Bronchial epithelial cell (primary cell): ENCODE measurements at regions not wholly inside any gene's neighbourhood (a gene's known extent, or its start where the extent isn't known, plus 50 kb on each side); places are given as distances from the start of the nearest gene placed in this dataset.

Experiments
- DNase-seq: peaks from one replicate; pipeline ENCODE4 v3.0.0-alpha.2; 2010; ENCODE audit warnings: low read depth
- FAIRE-seq: peaks from 2 replicates; lab custom pipeline; 2011; peaks lifted over from hg19 to GRCh38; lab: Jason Lieb, UNC
- H3K27me3 ChIP-seq: 2 replicates; pipeline ENCODE4 v1.5.1; 2011; ENCODE audit warnings: low read length; ENCODE audit not compliant: control insufficient read depth, insufficient read depth
- H3K36me3 ChIP-seq: 2 replicates; pipeline ENCODE4 v1.5.1; 2011; ENCODE audit warnings: low read length; ENCODE audit not compliant: control insufficient read depth, insufficient read depth
- H3K4me3 ChIP-seq: 2 replicates; pipeline ENCODE4 v1.5.1; 2011; ENCODE audit warnings: mild to moderate bottlenecking, low read depth, low read length, control low read depth
- TF ChIP-seq, protein P1 (sequence below): IDR thresholded peaks from 2 replicates; pipeline ENCODE4 v1.5.1; 2011; ENCODE audit warnings: mild to moderate bottlenecking, moderate library complexity, low read length, control low read depth, inconsistent platforms; ENCODE audit not compliant: insufficient read depth, severe bottlenecking

DNA sequence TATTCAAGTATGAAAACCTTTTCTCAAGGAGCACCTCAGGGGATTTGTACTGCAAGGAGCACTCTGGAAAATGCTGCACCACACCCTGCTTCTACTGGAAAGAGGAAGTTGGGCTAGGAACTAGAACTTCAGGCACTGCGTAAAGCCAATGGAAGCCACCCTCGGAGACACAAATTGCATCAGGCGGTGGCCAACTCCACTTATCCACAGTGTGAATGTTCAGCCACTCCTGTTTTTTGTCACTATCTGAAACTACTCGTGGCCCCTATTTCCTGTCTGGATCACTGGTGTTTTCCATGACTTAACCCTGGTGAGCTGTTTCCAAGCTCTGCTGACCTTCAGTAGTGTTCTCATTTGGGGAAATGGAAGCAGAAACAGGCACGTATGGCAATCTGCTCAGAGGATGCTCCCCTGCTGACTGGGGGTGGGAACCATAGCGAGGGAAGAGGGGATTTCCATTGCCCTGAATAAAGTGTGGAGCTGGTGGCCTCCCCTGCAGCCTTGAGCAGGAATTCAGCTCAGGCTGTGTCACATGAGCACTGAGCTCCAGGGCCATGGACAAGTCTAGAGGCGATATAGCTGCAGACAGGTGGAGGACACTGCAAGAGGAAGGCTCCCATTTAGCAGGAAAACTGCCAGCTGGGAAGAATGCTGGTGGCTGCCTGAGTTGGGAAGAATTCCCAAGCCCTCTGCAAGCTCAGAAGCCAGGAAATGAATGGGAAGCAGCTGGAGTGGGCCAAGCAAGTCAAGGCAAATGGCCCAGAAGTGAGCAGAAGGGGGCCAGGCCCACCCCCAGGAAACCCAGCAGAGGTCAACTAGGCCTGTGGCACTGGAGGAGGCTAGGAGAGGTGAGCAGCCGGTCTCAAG, 50.5 kb upstream of the RAP1B start:
- no peak overlapping the region for H3K4me3 ChIP-seq
- no peaks in the 10 kb centered on the region for H3K36me3 ChIP-seq
- TF ChIP-seq, protein P1, sequence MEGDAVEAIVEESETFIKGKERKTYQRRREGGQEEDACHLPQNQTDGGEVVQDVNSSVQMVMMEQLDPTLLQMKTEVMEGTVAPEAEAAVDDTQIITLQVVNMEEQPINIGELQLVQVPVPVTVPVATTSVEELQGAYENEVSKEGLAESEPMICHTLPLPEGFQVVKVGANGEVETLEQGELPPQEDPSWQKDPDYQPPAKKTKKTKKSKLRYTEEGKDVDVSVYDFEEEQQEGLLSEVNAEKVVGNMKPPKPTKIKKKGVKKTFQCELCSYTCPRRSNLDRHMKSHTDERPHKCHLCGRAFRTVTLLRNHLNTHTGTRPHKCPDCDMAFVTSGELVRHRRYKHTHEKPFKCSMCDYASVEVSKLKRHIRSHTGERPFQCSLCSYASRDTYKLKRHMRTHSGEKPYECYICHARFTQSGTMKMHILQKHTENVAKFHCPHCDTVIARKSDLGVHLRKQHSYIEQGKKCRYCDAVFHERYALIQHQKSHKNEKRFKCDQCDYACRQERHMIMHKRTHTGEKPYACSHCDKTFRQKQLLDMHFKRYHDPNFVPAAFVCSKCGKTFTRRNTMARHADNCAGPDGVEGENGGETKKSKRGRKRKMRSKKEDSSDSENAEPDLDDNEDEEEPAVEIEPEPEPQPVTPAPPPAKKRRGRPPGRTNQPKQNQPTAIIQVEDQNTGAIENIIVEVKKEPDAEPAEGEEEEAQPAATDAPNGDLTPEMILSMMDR: no peak
- H3K27me3 ChIP-seq: no peaks in the 10 kb centered on the region
- FAIRE-seq (no peak), DNase-seq (no peak)

DNA sequence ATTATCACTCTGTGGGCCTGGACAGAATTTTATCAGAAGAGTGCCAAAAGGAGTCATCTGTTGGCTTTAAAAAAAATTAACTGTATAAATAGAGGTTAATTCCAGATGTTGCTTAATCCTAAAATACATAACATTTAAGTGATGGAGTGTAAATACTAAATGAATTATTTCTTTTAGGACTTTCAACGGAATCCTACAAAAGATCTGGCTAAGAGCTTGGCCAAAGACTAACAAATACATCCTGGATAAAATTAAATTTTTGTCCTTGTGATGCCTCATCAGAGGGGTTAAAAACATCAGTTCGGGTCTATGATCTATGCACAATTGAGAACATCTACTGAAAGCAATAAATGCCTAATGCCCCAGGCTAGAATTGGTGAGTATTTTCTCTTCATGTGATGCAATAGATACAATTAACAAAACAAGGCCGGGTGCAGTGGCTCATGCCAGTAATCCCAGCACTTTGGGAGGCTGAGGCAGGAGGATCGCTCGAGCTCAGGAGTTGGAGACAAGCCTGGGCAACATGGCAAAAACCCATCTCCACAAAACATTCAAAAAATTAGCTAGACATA, 49.8 kb upstream of the RAP1B start:
- Histone ChIP-seq H3K36me3 (no peaks in the 10 kb centered on the region), H3K4me3 (no peak overlapping the region), H3K27me3 (no peaks in the 10 kb centered on the region)
- no peak for FAIRE-seq
- no peak for DNase-seq
- TF ChIP-seq, protein P1: no peak
